DND-41 (cell line): ENCODE measurements at regions not wholly inside any gene's neighbourhood (a gene's known extent, or its start where the extent isn't known, plus 50 kb on each side); places are given as distances from the start of the nearest gene placed in this dataset.

ENCODE experiments used
- ATAC-seq: fragments of 200-7000 bp; cut with Tn5 transposase; 3 replicates; pipeline ENCODE4 v1.9.1; 2021; ENCODE audit warnings: low read depth; ENCODE audit not compliant: insufficient read depth
- DNase-seq: peaks from one replicate; pipeline ENCODE4 v3.0.0-alpha.2; 2020
- H2AFZ ChIP-seq: 2 replicates; pipeline ENCODE4 v1.6.0; 2012; ENCODE audit warnings: low read depth, low read length
- H3K27ac ChIP-seq: 2 replicates; pipeline ENCODE4 v1.5.1; 2012; ENCODE audit warnings: low read length, inconsistent platforms
- H3K27me3 ChIP-seq: fragments of 200-600 bp; sonication (generic); 2 replicates; pipeline ENCODE4 v1.6.0; 2012; ENCODE audit warnings: low read length, mild to moderate bottlenecking, inconsistent platforms; ENCODE audit not compliant: insufficient read depth, poor library complexity
- H3K36me3 ChIP-seq: 2 replicates; pipeline ENCODE4 v1.5.1; 2012; ENCODE audit warnings: low read length, inconsistent platforms; ENCODE audit not compliant: insufficient read depth
- H3K4me1 ChIP-seq: 2 replicates; pipeline ENCODE4 v1.5.1; 2012; ENCODE audit warnings: mild to moderate bottlenecking, low read length; ENCODE audit not compliant: insufficient read depth
- H3K4me2 ChIP-seq: 2 replicates; pipeline ENCODE4 v1.6.0; 2012; ENCODE audit warnings: mild to moderate bottlenecking, moderate library complexity, low read length, inconsistent platforms; ENCODE audit not compliant: insufficient read depth
- H3K4me3 ChIP-seq, 2 experiments: fragments of 200-600 bp in 1 of 2; shearing (Covaris generic) in 1 of 2; 2 replicates each; pipeline ENCODE4 v1.5.1; 2012 to 2016; ENCODE audit warnings: inconsistent platforms in 2 of 2, low read length in 2 of 2, mild to moderate bottlenecking in 2 of 2, low read depth in 1 of 2, moderate library complexity in 1 of 2
- H3K79me2 ChIP-seq: 2 replicates; pipeline ENCODE4 v1.6.0; 2012; ENCODE audit warnings: low read length, inconsistent platforms; ENCODE audit not compliant: insufficient read depth
- H3K9ac ChIP-seq: 2 replicates; pipeline ENCODE4 v1.6.0; 2012; ENCODE audit warnings: low read depth, mild to moderate bottlenecking, inconsistent platforms, low read length, moderate library complexity
- H3K9me3 ChIP-seq: 2 replicates; pipeline ENCODE4 v1.5.1; 2012; ENCODE audit warnings: low read length, moderate library complexity, mild to moderate bottlenecking, inconsistent platforms; ENCODE audit not compliant: insufficient read depth, severe bottlenecking
- H4K20me1 ChIP-seq: 2 replicates; pipeline ENCODE4 v1.6.0; 2012; ENCODE audit warnings: low read length; ENCODE audit not compliant: insufficient read depth
- EZH2 ChIP-seq: IDR thresholded peaks from 3 replicates; pipeline ENCODE4 v1.6.1; 2012; ENCODE audit warnings: borderline replicate concordance, low read depth, mild to moderate bottlenecking, moderate library complexity, low read length, inconsistent platforms; ENCODE audit not compliant: severe bottlenecking
- TF ChIP-seq, protein P1 (sequence below): IDR thresholded peaks from 2 replicates; pipeline ENCODE4 v1.5.1; 2012; ENCODE audit warnings: borderline replicate concordance, low read length, moderate library complexity, mild to moderate bottlenecking; ENCODE audit not compliant: poor library complexity, severe bottlenecking; ENCODE audit errors: extremely low read depth

GRCh38 chr2:215760091-215760490, 253.3 kb downstream of the MREG start:
- H3K4me1 ChIP-seq = no peaks in the 10 kb centered on the region
- H3K4me3 ChIP-seq = no peak overlapping the region
- H3K9me3 ChIP-seq = no peaks in the 10 kb centered on the region
- H3K9ac ChIP-seq = no peak overlapping the region
- no peak overlapping the region for H3K4me2 ChIP-seq
- H2AFZ ChIP-seq = no peak overlapping the region
- H3K27ac ChIP-seq = no peak overlapping the region
- ATAC-seq (no peak), DNase-seq (no peak)
- H4K20me1 ChIP-seq = no peaks in the 10 kb centered on the region
- TF ChIP-seq EZH2 = no peak
- TF ChIP-seq, protein P1, sequence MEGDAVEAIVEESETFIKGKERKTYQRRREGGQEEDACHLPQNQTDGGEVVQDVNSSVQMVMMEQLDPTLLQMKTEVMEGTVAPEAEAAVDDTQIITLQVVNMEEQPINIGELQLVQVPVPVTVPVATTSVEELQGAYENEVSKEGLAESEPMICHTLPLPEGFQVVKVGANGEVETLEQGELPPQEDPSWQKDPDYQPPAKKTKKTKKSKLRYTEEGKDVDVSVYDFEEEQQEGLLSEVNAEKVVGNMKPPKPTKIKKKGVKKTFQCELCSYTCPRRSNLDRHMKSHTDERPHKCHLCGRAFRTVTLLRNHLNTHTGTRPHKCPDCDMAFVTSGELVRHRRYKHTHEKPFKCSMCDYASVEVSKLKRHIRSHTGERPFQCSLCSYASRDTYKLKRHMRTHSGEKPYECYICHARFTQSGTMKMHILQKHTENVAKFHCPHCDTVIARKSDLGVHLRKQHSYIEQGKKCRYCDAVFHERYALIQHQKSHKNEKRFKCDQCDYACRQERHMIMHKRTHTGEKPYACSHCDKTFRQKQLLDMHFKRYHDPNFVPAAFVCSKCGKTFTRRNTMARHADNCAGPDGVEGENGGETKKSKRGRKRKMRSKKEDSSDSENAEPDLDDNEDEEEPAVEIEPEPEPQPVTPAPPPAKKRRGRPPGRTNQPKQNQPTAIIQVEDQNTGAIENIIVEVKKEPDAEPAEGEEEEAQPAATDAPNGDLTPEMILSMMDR = no peak
- H3K79me2 ChIP-seq = no peaks in the 10 kb centered on the region
- no peaks in the 10 kb centered on the region for H3K36me3 ChIP-seq
- no peaks in the 10 kb centered on the region for H3K27me3 ChIP-seq

DNA sequence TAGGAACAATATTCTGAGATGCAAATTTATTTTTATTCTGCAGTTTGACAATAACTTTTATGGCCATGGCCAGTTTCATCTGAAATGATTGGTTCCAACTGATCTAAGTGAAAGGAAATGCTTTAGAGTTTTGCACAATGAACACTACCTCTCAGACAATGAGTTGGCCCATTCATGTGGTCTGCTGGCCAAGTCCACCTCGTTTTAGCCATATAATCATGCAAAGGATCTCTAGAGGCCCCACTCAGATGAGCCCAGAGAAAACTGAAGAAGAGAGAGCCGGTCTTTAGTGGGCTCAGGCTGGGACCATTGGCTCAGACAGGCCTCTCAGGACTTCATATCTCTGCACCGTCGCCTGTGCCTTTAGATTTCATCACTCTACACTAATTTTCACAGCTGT, 254.7 kb downstream of the MREG start:
- Histone ChIP-seq H2AFZ (no peak overlapping the region), H3K4me1 (no peaks in the 10 kb centered on the region), H3K36me3 (no peaks in the 10 kb centered on the region), H3K4me2 (no peak overlapping the region), H3K9ac (no peak overlapping the region), H3K79me2 (no peaks in the 10 kb centered on the region), H4K20me1 (no peaks in the 10 kb centered on the region), H3K4me3 (no peak overlapping the region), H3K9me3 (no peaks in the 10 kb centered on the region), H3K27ac (no peak overlapping the region), H3K27me3 (no peaks in the 10 kb centered on the region)
- no peak for TF ChIP-seq EZH2
- TF ChIP-seq, protein P1 = no peak
- DNase-seq (no peak), ATAC-seq (no peak)

GRCh38 chr2:215756346-215756730, 257.0 kb downstream of the MREG start:
- Histone ChIP-seq H3K9ac (no peak overlapping the region), H3K4me2 (no peak overlapping the region), H3K4me1 (no peaks in the 10 kb centered on the region), H3K36me3 (no peaks in the 10 kb centered on the region), H4K20me1 (no peaks in the 10 kb centered on the region), H3K27me3 (no peaks in the 10 kb centered on the region), H3K4me3 (no peak overlapping the region), H3K79me2 (no peaks in the 10 kb centered on the region), H2AFZ (no peak overlapping the region), H3K27ac (no peak overlapping the region), H3K9me3 (no peaks in the 10 kb centered on the region)
- DNase-seq (no peak), ATAC-seq (no peak)
- TF ChIP-seq EZH2 = no peak
- TF ChIP-seq, protein P1 = no peak
